HepG2 (cell line): ENCODE measurements at regions not wholly inside any gene's neighbourhood (a gene's known extent, or its start where the extent isn't known, plus 50 kb on each side); places are given as distances from the start of the nearest gene placed in this dataset.

Experiments used
- FLYWCH1 ChIP-seq: sonication (generic); formaldehyde crosslinking; IDR thresholded peaks from 2 replicates; pipeline ENCODE4 v1.8.1; 2023; ENCODE audit warnings: mild to moderate bottlenecking, missing genetic modification reagents
- HNRNPL ChIP-seq: fragments of 200-400 bp; formaldehyde crosslinking; IDR thresholded peaks from 2 replicates; pipeline ENCODE4 v1.6.1; 2017; ENCODE audit warnings: mild to moderate bottlenecking, low read depth, low read length
- NR2F1 ChIP-seq, 2 experiments: fragments of 450-650 bp in 1 of 2; formaldehyde crosslinking in 1 of 2; IDR thresholded peaks; 2 replicates each; pipeline versions ENCODE4 v1.5.0 to v1.6.1; 2016 to 2020; ENCODE audit warnings: mild to moderate bottlenecking in 1 of 2, missing compliant biosample characterization in 1 of 2, missing genetic modification reagents in 1 of 2, moderate library complexity in 1 of 2
- SIX4 ChIP-seq: sonication (generic); formaldehyde crosslinking; IDR thresholded peaks from 2 replicates; pipeline ENCODE4 v1.4.0; 2020; ENCODE audit warnings: missing genetic modification reagents
- ZNF124 ChIP-seq: sonication (generic); formaldehyde crosslinking; IDR thresholded peaks from 2 replicates; pipeline ENCODE4 v1.4.0; 2020; ENCODE audit warnings: missing genetic modification reagents
- ZNF260 ChIP-seq: sonication (generic); formaldehyde crosslinking; IDR thresholded peaks from 2 replicates; pipeline ENCODE4 v1.4.0; 2020; ENCODE audit warnings: missing genetic modification reagents, low read depth, mild to moderate bottlenecking, borderline replicate concordance
- TF ChIP-seq, protein P1 (sequence below): sonication (generic); formaldehyde crosslinking; IDR thresholded peaks from 2 replicates; pipeline ENCODE4 v1.8.1; 2023; ENCODE audit warnings: missing genetic modification reagents, mild to moderate bottlenecking, borderline replicate concordance
- TF ChIP-seq, protein P2 (sequence below): sonication (generic); formaldehyde crosslinking; IDR thresholded peaks from 2 replicates; pipeline ENCODE4 v1.4.0; 2020; ENCODE audit warnings: missing genetic modification reagents, borderline replicate concordance
- TF ChIP-seq, protein P3 (sequence below): sonication (generic); formaldehyde crosslinking; IDR thresholded peaks from 2 replicates; pipeline ENCODE4 v1.4.0; 2020; ENCODE audit warnings: missing genetic modification reagents
- TF ChIP-seq, protein P4 (sequence below): fragments of 450-650 bp; IDR thresholded peaks from 2 replicates; pipeline ENCODE4 v1.6.1; 2016

DNA sequence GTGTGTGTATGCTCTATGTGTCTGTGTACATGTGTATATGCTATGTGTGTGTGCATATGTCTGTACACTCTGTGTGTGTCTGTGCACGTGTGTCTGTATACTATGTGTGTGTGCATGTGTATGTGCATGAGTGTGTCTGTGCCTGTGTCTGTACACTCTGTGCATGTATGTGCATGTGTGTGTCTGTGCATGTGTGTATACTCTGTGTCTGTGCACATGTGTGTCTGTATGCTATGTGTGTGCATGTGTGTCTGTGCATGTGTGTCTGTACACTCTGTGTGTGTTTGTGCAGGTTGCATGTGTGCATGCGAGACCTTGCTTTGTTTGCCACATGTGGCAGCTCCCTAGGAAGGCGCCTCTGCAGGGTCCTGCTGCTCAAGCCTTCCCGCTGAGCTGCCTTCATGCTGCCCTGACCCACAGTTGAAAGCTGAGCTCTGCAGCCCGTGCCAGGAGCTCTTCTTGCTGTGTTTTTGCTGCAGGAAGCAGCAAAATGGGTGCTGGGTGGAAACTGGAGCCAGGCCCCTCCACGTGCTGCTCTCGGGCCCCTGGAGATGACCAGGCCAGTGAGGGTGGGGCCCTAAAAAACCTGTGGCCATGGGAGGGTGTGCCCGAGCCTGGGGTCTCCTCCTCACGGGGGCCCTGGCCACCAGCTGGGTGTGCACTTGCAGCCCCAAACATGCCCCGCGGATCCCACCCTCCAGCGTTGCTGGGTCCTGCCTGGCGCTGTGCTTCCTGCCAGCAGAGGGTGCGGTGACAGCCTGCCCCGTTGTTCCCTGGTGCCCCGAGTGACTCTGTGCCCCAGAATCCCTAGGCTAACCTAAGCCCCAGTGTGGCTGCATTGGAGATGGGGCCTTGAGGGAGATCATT lies 109.1 kb downstream of the DACT2 start (continued):
- TF ChIP-seq, protein P1, sequence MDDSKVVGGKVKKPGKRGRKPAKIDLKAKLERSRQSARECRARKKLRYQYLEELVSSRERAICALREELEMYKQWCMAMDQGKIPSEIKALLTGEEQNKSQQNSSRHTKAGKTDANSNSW (CRISPR knock-in tag), result no peak
- TF ChIP-seq NR2F1 (CRISPR knock-in tag; IDR thresholded peaks at IDR 0.05) (no peak), FLYWCH1 (CRISPR knock-in tag) (no peak), ZNF260 (CRISPR knock-in tag) (no peak), HNRNPL (0 out of 2 replicates have a peak, but pooled peaks have one; percentile 38), ZNF124 (CRISPR knock-in tag) (no peak), SIX4 (CRISPR knock-in tag) (no peak)
- TF ChIP-seq, protein P2, sequence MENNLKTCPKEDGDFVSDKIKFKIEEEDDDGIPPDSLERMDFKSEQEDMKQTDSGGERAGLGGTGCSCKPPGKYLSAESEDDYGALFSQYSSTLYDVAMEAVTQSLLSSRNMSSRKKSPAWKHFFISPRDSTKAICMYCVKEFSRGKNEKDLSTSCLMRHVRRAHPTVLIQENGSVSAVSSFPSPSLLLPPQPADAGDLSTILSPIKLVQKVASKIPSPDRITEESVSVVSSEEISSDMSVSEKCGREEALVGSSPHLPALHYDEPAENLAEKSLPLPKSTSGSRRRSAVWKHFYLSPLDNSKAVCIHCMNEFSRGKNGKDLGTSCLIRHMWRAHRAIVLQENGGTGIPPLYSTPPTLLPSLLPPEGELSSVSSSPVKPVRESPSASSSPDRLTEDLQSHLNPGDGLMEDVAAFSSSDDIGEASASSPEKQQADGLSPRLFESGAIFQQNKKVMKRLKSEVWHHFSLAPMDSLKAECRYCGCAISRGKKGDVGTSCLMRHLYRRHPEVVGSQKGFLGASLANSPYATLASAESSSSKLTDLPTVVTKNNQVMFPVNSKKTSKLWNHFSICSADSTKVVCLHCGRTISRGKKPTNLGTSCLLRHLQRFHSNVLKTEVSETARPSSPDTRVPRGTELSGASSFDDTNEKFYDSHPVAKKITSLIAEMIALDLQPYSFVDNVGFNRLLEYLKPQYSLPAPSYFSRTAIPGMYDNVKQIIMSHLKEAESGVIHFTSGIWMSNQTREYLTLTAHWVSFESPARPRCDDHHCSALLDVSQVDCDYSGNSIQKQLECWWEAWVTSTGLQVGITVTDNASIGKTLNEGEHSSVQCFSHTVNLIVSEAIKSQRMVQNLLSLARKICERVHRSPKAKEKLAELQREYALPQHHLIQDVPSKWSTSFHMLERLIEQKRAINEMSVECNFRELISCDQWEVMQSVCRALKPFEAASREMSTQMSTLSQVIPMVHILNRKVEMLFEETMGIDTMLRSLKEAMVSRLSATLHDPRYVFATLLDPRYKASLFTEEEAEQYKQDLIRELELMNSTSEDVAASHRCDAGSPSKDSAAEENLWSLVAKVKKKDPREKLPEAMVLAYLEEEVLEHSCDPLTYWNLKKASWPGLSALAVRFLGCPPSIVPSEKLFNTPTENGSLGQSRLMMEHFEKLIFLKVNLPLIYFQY (CRISPR knock-in tag), result no peak
- TF ChIP-seq, protein P3, sequence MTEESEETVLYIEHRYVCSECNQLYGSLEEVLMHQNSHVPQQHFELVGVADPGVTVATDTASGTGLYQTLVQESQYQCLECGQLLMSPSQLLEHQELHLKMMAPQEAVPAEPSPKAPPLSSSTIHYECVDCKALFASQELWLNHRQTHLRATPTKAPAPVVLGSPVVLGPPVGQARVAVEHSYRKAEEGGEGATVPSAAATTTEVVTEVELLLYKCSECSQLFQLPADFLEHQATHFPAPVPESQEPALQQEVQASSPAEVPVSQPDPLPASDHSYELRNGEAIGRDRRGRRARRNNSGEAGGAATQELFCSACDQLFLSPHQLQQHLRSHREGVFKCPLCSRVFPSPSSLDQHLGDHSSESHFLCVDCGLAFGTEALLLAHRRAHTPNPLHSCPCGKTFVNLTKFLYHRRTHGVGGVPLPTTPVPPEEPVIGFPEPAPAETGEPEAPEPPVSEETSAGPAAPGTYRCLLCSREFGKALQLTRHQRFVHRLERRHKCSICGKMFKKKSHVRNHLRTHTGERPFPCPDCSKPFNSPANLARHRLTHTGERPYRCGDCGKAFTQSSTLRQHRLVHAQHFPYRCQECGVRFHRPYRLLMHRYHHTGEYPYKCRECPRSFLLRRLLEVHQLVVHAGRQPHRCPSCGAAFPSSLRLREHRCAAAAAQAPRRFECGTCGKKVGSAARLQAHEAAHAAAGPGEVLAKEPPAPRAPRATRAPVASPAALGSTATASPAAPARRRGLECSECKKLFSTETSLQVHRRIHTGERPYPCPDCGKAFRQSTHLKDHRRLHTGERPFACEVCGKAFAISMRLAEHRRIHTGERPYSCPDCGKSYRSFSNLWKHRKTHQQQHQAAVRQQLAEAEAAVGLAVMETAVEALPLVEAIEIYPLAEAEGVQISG (CRISPR knock-in tag), result no peak
- TF ChIP-seq, protein P4, sequence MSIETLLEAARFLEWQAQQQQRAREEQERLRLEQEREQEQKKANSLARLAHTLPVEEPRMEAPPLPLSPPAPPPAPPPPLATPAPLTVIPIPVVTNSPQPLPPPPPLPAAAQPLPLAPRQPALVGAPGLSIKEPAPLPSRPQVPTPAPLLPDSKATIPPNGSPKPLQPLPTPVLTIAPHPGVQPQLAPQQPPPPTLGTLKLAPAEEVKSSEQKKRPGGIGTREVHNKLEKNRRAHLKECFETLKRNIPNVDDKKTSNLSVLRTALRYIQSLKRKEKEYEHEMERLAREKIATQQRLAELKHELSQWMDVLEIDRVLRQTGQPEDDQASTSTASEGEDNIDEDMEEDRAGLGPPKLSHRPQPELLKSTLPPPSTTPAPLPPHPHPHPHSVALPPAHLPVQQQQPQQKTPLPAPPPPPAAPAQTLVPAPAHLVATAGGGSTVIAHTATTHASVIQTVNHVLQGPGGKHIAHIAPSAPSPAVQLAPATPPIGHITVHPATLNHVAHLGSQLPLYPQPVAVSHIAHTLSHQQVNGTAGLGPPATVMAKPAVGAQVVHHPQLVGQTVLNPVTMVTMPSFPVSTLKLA, result peak; percentile 97
